HCT116 (cell line): ENCODE measurements at regions not wholly inside any gene's neighbourhood (a gene's known extent, or its start where the extent isn't known, plus 50 kb on each side); places are given as distances from the start of the nearest gene placed in this dataset.

Experiments used
- CEBPB ChIP-seq: IDR thresholded peaks from 2 replicates; pipeline ENCODE4 v1.6.1; 2012; ENCODE audit warnings: low read depth
- CTCF ChIP-seq, 3 experiments: fragments of 200-600 bp in 1 of 3; sonication (generic) in 1 of 3; IDR thresholded peaks in 2 of 3; conservative IDR thresholded peaks in 1 of 3; 2 replicates each; pipeline ENCODE4 v1.5.1; 2012 to 2017; ENCODE audit warnings: low read depth in 2 of 3, low read length in 2 of 3, antibody characterized with exemption in 1 of 3, borderline replicate concordance in 1 of 3, control low read depth in 1 of 3, mild to moderate bottlenecking in 1 of 3, mixed read lengths in 1 of 3, mixed run types in 1 of 3, moderate library complexity in 1 of 3; ENCODE audit not compliant: insufficient read depth in 1 of 3
- EGR1 ChIP-seq: IDR thresholded peaks from 2 replicates; pipeline ENCODE4 v1.6.1; 2012; ENCODE audit warnings: low read depth
- EZH2phosphoT487 ChIP-seq: fragments of 200-600 bp; IDR thresholded peaks from 2 replicates; pipeline ENCODE4 v1.6.1; 2018; ENCODE audit warnings: antibody characterized with exemption, borderline replicate concordance
- POLR2A ChIP-seq: IDR thresholded peaks from 2 replicates; pipeline ENCODE4 v1.7.0; 2011; ENCODE audit warnings: borderline replicate concordance; ENCODE audit not compliant: insufficient read depth, insufficient read length; ENCODE audit errors: extremely low read depth
- RAD21 ChIP-seq: IDR thresholded peaks from 2 replicates; pipeline ENCODE4 v1.6.1; 2012; ENCODE audit warnings: low read depth, mild to moderate bottlenecking
- TF ChIP-seq, protein P1 (sequence below): IDR thresholded peaks from 2 replicates; pipeline ENCODE4 v1.6.1; 2012; ENCODE audit warnings: low read depth

DNA sequence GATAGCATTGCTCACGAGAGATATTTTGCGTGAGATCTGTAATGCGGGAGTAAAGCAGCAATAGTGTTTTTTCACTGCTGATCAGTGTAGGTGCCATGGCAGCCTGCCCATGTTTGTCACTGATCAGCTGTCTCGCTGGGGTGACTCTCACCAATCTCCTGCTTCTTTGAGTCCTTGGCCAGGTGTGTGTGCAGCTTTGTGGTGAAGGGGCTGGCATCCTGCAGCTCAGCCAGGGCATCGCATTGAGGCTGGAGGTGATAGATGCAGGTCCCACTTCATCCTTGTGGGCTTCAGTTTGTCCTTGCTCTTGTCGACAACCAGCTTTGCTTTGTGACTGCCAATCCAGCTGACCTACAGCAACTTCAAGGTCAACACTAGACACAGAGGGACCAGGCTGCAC lies 258.3 kb upstream of the CXCR4 start:
- no peak for TF ChIP-seq CTCF (IDR thresholded peaks at IDR 0.05 in 2 of 3, conservative IDR thresholded peaks at IDR 0.05 in 1 of 3; ENCODE audit: borderline replicate concordance in 1 of 3, insufficient read depth in 1 of 3, low read depth in 2 of 3, low read length in 2 of 3)
- TF ChIP-seq POLR2A = no peak
- no peak for TF ChIP-seq CEBPB
- no peak for TF ChIP-seq EGR1
- TF ChIP-seq, protein P1, sequence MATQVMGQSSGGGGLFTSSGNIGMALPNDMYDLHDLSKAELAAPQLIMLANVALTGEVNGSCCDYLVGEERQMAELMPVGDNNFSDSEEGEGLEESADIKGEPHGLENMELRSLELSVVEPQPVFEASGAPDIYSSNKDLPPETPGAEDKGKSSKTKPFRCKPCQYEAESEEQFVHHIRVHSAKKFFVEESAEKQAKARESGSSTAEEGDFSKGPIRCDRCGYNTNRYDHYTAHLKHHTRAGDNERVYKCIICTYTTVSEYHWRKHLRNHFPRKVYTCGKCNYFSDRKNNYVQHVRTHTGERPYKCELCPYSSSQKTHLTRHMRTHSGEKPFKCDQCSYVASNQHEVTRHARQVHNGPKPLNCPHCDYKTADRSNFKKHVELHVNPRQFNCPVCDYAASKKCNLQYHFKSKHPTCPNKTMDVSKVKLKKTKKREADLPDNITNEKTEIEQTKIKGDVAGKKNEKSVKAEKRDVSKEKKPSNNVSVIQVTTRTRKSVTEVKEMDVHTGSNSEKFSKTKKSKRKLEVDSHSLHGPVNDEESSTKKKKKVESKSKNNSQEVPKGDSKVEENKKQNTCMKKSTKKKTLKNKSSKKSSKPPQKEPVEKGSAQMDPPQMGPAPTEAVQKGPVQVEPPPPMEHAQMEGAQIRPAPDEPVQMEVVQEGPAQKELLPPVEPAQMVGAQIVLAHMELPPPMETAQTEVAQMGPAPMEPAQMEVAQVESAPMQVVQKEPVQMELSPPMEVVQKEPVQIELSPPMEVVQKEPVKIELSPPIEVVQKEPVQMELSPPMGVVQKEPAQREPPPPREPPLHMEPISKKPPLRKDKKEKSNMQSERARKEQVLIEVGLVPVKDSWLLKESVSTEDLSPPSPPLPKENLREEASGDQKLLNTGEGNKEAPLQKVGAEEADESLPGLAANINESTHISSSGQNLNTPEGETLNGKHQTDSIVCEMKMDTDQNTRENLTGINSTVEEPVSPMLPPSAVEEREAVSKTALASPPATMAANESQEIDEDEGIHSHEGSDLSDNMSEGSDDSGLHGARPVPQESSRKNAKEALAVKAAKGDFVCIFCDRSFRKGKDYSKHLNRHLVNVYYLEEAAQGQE = no peak
- TF ChIP-seq RAD21 = no peak
- no peak for TF ChIP-seq EZH2phosphoT487
